ENCODE measurements at regions not wholly inside any gene's neighbourhood (a gene's known extent, or its start where the extent isn't known, plus 50 kb on each side); places are given as distances from the start of the nearest gene placed in this dataset.
A peak's percentile ranks its signal among the peaks of the same experiment; 100 is the strongest.

DNA sequence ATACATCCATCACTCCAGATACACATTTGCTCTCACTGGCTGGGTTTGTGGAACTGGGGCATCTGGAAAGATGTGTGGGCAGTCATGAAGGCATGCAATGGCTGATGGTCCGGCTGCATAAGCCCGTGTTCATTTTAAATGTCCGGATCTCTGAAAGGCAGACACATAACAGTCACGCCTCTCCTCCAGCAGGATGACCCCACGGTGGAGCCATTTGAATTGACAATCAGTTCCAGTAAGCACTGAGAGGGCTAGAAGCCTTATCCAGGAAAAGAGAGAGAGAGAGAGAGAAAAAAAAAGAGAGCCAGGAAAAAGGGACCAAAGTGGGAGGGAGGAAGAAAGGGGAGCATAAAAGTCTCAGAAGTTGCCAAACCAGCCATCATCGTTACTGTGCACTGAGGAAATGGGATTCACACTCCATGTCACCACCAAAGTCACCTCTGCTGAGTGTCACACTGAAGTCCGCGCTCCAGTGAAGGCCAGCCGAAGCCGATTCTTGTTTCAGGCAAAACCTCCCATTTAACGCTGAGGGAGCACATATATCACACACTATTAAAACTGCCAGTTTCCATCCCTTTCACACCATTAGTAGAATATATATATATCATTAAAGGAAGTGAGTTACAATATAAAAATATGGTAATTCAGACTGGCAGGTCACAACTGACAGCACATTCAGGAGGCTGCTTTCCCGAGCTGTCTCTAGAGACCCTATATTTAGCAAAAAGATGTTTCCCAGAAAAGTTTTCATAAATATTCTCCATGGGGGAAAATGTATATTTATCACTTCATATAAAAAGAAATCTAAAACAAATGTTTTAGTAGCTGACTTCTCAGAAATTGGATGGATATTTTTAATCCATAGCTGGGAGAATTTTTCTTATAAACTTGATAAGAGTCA is 142.0 kb downstream of the ACTR3 start:
- no peak overlapping the region for H3K9ac ChIP-seq (ENCODE audit: insufficient read depth, low read length)
- H3K4me2 ChIP-seq (ENCODE audit: extremely low read depth, insufficient read depth, low read length) = no peak overlapping the region
- H3K4me3 ChIP-seq (replicated peaks in 1 of 4; ENCODE audit: control extremely low read depth in 1 of 4, insufficient read depth in 1 of 4, low read depth in 3 of 4, low read length in 4 of 4) = no peak overlapping the region
- no peaks in the 10 kb centered on the region for H4K20me1 ChIP-seq (ENCODE audit: control insufficient read depth, extremely low read depth, insufficient read depth, low read length)
- H3K27me3 ChIP-seq (ENCODE audit: control insufficient read depth, insufficient read depth, low read length) = peaks cover 2% of the 10 kb centered on the region
- no peaks in the 10 kb centered on the region for H3K4me1 ChIP-seq (ENCODE audit: control insufficient read depth, extremely low read depth, insufficient read depth, low read length)
- H3K9me3 ChIP-seq (ENCODE audit: control insufficient read depth, insufficient read depth, low read depth, low read length) = no peaks in the 10 kb centered on the region
- H3K79me2 ChIP-seq (ENCODE audit: control insufficient read depth, insufficient read depth, low read length) = no peaks in the 10 kb centered on the region
- TF ChIP-seq EZH2 (IDR thresholded peaks at IDR 0.05; ENCODE audit: low read length, missing control alignments) = no peak
- TF ChIP-seq, protein P1, sequence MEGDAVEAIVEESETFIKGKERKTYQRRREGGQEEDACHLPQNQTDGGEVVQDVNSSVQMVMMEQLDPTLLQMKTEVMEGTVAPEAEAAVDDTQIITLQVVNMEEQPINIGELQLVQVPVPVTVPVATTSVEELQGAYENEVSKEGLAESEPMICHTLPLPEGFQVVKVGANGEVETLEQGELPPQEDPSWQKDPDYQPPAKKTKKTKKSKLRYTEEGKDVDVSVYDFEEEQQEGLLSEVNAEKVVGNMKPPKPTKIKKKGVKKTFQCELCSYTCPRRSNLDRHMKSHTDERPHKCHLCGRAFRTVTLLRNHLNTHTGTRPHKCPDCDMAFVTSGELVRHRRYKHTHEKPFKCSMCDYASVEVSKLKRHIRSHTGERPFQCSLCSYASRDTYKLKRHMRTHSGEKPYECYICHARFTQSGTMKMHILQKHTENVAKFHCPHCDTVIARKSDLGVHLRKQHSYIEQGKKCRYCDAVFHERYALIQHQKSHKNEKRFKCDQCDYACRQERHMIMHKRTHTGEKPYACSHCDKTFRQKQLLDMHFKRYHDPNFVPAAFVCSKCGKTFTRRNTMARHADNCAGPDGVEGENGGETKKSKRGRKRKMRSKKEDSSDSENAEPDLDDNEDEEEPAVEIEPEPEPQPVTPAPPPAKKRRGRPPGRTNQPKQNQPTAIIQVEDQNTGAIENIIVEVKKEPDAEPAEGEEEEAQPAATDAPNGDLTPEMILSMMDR (conservative IDR thresholded peaks at IDR 0.05 in 1 of 2, IDR thresholded peaks at IDR 0.05 in 1 of 2; ENCODE audit: low read depth in 1 of 2, low read length in 2 of 2) = no peak
- H2AFZ ChIP-seq (ENCODE audit: low read length) = no peak overlapping the region
- no peaks in the 10 kb centered on the region for H3K36me3 ChIP-seq (ENCODE audit: control insufficient read depth, insufficient read depth, low read length)
- DNase-seq (ENCODE audit: low read depth in 2 of 2) = no peak
- no peak overlapping the region for H3K27ac ChIP-seq (ENCODE audit: insufficient read depth, low read length)

DNA sequence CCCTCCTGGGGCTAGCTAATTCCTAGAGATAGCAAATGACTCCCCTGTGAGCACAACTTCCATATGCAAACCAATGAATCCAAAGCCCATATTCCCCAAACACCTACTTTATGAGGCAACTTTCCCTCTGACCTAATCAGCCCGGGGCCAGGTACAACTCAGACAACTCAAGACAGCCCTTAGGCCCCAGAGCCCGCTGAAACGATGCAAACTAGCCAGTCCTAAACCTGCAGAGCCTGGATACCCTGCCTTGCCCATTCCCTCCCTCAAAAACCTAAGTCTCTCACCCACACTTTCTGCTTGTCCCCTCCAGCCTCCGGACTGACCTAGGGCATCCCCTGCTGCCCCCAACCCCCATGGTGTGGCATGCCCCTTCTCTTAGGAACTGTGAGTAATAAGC is 142.8 kb downstream of the ACTR3 start:
- Histone ChIP-seq H3K36me3 (ENCODE audit: control insufficient read depth, insufficient read depth, low read length) (no peaks in the 10 kb centered on the region), H3K9me3 (ENCODE audit: control insufficient read depth, insufficient read depth, low read depth, low read length) (no peaks in the 10 kb centered on the region), H2AFZ (ENCODE audit: low read length) (no peak overlapping the region), H3K4me3 (replicated peaks in 1 of 4; ENCODE audit: control extremely low read depth in 1 of 4, insufficient read depth in 1 of 4, low read depth in 3 of 4, low read length in 4 of 4) (no peak overlapping the region), H3K27ac (ENCODE audit: insufficient read depth, low read length) (no peak overlapping the region), H3K4me1 (ENCODE audit: control insufficient read depth, extremely low read depth, insufficient read depth, low read length) (no peaks in the 10 kb centered on the region), H3K79me2 (ENCODE audit: control insufficient read depth, insufficient read depth, low read length) (no peaks in the 10 kb centered on the region), H3K9ac (ENCODE audit: insufficient read depth, low read length) (no peak overlapping the region), H3K27me3 (ENCODE audit: control insufficient read depth, insufficient read depth, low read length) (peaks cover 2% of the 10 kb centered on the region), H3K4me2 (ENCODE audit: extremely low read depth, insufficient read depth, low read length) (no peak overlapping the region), H4K20me1 (ENCODE audit: control insufficient read depth, extremely low read depth, insufficient read depth, low read length) (no peaks in the 10 kb centered on the region)
- TF ChIP-seq EZH2 (IDR thresholded peaks at IDR 0.05; ENCODE audit: low read length, missing control alignments) = no peak
- TF ChIP-seq, protein P1 (conservative IDR thresholded peaks at IDR 0.05 in 1 of 2, IDR thresholded peaks at IDR 0.05 in 1 of 2; ENCODE audit: low read depth in 1 of 2, low read length in 2 of 2) = no peak
- no peak for DNase-seq (ENCODE audit: low read depth in 2 of 2)

DNA sequence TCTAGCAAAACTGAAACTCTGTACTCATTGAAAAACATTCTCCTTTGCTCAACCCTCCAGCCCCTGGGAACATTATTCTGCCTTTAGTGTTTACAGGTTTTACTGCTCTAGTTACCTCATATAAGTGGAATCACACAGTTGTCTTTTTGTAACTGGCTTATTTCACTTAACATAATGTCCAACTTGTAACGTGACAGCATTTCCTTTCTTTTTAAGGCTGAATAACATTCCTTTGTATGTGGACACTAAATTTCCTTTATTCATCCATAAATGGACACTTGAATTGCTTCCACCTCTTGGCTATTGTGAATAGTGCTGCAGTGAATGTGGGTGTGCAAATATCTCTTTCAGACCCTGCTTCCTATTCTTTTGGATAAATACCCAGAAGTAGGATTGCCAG is 144.9 kb downstream of the ACTR3 start:
- DNase-seq (ENCODE audit: low read depth in 2 of 2) = peak in 1 of 2 donors; percentile 18
- no peak overlapping the region for H3K27ac ChIP-seq (ENCODE audit: insufficient read depth, low read length)
- H3K4me1 ChIP-seq (ENCODE audit: control insufficient read depth, extremely low read depth, insufficient read depth, low read length) = no peaks in the 10 kb centered on the region
- no peaks in the 10 kb centered on the region for H4K20me1 ChIP-seq (ENCODE audit: control insufficient read depth, extremely low read depth, insufficient read depth, low read length)
- H3K79me2 ChIP-seq (ENCODE audit: control insufficient read depth, insufficient read depth, low read length) = no peaks in the 10 kb centered on the region
- TF ChIP-seq, protein P1 (conservative IDR thresholded peaks at IDR 0.05 in 1 of 2, IDR thresholded peaks at IDR 0.05 in 1 of 2; ENCODE audit: low read depth in 1 of 2, low read length in 2 of 2) = no peak
- no peak for TF ChIP-seq EZH2 (IDR thresholded peaks at IDR 0.05; ENCODE audit: low read length, missing control alignments)
- no peak overlapping the region for H3K4me2 ChIP-seq (ENCODE audit: extremely low read depth, insufficient read depth, low read length)
- no peak overlapping the region for H2AFZ ChIP-seq (ENCODE audit: low read length)
- H3K36me3 ChIP-seq (ENCODE audit: control insufficient read depth, insufficient read depth, low read length) = no peaks in the 10 kb centered on the region
- H3K9ac ChIP-seq (ENCODE audit: insufficient read depth, low read length) = no peak overlapping the region
- peaks cover 2% of the 10 kb centered on the region for H3K27me3 ChIP-seq (ENCODE audit: control insufficient read depth, insufficient read depth, low read length)
- no peak overlapping the region for H3K4me3 ChIP-seq (replicated peaks in 1 of 4; ENCODE audit: control extremely low read depth in 1 of 4, insufficient read depth in 1 of 4, low read depth in 3 of 4, low read length in 4 of 4)
- H3K9me3 ChIP-seq (ENCODE audit: control insufficient read depth, insufficient read depth, low read depth, low read length) = no peaks in the 10 kb centered on the region

Data from fibroblast of lung (primary cell).